ENCODE measurements at regions not wholly inside any gene's neighbourhood (a gene's known extent, or its start where the extent isn't known, plus 50 kb on each side); places are given as distances from the start of the nearest gene placed in this dataset.

DNA sequence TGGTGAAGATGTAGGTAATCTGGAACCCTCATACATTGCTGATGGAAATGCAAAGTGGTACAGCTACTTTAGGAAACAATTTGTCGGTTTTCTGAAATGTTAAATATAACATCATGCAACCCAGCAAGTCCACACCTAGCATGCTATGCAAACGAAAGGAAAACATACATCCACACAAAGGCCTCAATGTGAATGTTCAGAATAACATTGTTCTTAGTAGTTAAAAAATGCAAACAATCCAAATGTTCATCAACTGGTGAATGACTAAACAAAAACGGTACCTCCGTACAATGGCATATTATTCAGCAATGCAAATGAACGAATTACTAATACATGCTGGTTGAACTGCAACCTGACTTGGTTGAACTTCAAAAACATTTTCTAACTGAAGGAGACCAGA, 423.3 kb upstream of the THRB start:
- TF ChIP-seq POLR2A (IDR thresholded peaks at IDR 0.05; ENCODE audit: low read depth, low read length), result no peak
- TF ChIP-seq, protein P1, sequence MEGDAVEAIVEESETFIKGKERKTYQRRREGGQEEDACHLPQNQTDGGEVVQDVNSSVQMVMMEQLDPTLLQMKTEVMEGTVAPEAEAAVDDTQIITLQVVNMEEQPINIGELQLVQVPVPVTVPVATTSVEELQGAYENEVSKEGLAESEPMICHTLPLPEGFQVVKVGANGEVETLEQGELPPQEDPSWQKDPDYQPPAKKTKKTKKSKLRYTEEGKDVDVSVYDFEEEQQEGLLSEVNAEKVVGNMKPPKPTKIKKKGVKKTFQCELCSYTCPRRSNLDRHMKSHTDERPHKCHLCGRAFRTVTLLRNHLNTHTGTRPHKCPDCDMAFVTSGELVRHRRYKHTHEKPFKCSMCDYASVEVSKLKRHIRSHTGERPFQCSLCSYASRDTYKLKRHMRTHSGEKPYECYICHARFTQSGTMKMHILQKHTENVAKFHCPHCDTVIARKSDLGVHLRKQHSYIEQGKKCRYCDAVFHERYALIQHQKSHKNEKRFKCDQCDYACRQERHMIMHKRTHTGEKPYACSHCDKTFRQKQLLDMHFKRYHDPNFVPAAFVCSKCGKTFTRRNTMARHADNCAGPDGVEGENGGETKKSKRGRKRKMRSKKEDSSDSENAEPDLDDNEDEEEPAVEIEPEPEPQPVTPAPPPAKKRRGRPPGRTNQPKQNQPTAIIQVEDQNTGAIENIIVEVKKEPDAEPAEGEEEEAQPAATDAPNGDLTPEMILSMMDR (IDR thresholded peaks at IDR 0.05 in 2 of 3, conservative IDR thresholded peaks at IDR 0.05 in 1 of 3; ENCODE audit: control insufficient read depth in 2 of 3, extremely low read depth in 1 of 3, insufficient read depth in 1 of 3, low read depth in 3 of 3, low read length in 3 of 3), result no peak
- TF ChIP-seq GABPA (IDR thresholded peaks at IDR 0.05; ENCODE audit: low read depth), result no peak

Measured in GM12878 (cell line).